HG03342 (cell line): ENCODE measurements at regions not wholly inside any gene's neighbourhood (a gene's known extent, or its start where the extent isn't known, plus 50 kb on each side); places are given as distances from the start of the nearest gene placed in this dataset.
"Not testable (repeated sequence)": the region's sequence is repeated elsewhere in the genome, so short reads cannot be mapped to it uniquely, and the experiment has no call there.

Experiments used
- ATAC-seq: cut with Tn5 transposase; IDR thresholded peaks from one replicate; pipeline ENCODE4 v1.9.1; 2021; ENCODE audit warnings: mild to moderate bottlenecking, moderate library complexity; ENCODE audit not compliant: unreplicated experiment

DNA sequence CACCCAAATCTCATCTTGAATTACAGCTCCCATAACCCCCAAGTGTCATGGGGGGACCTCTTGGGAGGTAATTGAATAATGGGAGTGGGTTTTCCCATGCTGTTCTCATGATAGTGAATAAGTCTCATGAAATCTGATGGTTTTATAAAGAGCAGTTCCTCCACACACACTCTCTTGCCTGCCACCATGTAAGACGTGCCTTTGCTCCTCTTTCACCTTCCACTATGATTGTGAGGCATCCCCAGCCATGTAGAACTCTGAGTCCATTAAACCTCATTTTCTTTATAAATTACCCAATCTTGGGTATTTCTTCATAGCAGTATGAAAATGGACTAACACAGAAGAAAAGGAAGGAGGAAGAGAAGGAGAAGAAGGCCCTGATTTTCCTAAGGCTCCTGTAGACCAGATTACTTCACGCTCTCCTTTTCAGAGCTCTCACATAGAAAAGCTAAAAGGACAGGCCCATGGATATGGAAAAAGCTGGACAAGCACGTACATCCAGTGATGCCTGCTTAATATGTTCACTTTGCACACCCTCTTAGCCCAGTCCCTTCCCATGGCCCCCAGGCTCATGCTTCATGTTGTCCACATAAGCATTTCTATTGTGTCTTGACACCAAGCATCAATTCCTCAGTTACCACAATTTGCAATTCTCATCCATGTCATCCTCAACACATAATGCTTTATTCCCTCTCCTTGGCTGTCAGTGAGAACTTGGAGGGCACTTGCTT lies 354.8 kb downstream of the CD83 start:
- ATAC-seq: no peak

DNA sequence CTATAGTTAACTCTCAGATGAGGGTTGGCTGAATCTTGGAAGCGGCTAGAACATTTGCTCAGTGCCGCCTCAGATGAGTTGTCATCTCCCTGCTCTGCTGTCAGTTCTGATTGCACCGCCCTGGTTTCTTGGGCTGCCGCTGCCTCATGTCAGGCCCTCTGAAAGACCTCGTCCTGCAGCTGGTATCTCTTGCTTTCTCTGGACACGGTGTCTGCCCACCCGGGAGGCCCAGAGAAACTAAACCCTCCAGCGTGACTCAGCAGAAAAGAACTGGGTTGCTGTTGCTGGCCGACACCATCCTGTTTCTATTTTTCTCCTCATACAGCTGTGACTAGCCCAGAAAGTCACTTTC lies 355.4 kb downstream of the CD83 start:
- ATAC-seq: no peak

GRCh38 chr6:14474816-14475215 lies 357.2 kb downstream of the CD83 start:
- ATAC-seq: no peak

GRCh38 chr6:14475306-14475705 lies 357.7 kb downstream of the CD83 start:
- no peak for ATAC-seq

GRCh38 chr6:14476793-14477531 lies 359.4 kb downstream of the CD83 start:
- no peak for ATAC-seq

- no peak for ATAC-seq
Measured at GRCh38 chr6:14477559-14477958, 360.0 kb downstream of the CD83 start.

GRCh38 chr6:14478381-14479225 lies 361.0 kb downstream of the CD83 start:
- no peak for ATAC-seq

- not testable (repeated sequence) for ATAC-seq
Measured at GRCh38 chr6:14481946-14482345, 364.4 kb downstream of the CD83 start.

DNA sequence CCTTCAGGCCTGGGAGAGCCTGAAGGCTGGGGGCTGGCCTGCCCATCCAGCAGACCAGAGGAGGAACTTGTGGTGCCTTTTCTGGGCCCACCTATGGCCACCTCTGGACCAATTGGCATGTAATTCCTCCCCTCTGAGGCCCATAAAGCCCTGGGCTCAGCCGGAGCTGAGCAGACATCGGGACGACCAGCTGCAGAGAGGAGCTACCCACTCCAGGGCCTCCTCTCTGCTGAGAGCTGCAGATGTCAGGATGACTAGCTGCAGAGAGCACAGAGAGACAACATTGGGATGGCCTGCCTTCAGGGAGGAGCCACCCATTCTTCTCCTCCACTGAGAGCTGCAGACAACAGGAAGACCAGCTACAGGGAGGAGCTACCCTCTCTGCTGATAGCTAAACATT lies 370.1 kb downstream of the CD83 start:
- ATAC-seq: no peak

GRCh38 chr6:14488180-14488579 lies 370.6 kb downstream of the CD83 start:
- ATAC-seq: no peak

DNA sequence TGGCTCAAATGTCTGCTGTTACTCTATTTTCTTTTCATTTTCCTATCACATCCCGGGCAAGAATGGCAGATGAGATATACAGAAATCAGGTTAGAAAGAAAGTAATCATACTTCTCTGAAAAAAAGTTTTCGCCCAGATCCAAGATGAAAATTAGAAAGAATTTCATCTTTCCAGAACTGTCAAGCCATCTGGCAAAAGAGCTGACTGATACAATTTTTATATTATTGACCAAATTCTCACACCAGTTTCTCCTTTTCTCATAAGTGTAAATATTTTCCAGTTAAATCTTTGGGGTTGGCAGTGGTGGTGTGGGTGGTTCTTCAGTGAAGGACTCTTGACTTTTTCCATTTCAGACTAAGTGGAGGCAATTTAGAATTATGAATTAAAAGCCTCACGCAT lies 371.9 kb downstream of the CD83 start:
- no peak for ATAC-seq

GRCh38 chr6:14498748-14499147 lies 381.2 kb downstream of the CD83 start:
- no peak for ATAC-seq

- ATAC-seq: no peak
Measured at GRCh38 chr6:14499309-14499708, 381.7 kb downstream of the CD83 start.

DNA sequence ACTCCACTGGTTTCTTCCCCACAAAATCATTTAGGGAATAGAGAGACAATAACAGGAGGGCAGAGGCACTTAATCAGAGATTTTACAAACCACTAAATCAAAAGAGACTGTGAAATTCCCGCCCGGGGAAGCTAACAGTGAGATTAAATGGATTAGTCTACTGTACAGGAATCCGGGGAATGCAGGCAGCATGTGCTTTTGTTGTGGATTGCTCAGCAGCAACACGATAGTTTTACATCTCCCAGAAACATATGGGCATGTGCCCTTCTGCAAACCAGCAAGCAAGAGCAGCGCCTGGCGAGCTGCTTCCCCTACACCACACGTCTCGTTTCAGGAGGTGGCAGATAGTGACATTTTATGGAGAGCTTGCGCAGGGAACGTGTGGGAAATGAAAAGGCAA lies 382.3 kb downstream of the CD83 start:
- no peak for ATAC-seq

DNA sequence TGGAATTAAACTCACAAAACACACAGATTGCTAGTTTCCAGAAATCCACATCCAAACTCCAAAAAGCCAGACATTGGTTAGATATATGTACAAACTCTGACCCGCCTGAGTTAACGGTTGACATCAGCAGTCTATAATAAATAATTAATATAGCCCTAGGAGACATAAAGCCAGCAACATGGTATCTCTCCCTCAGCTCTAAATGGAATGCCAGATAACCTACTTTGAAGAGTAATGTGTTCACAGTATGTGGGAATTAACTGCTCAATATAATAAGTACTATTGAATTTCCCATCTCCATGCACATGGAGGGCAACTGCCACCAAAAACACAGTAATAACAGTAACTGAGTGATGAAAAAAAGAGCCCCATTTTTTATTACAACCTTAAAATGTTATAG lies 383.2 kb downstream of the CD83 start:
- no peak for ATAC-seq

DNA sequence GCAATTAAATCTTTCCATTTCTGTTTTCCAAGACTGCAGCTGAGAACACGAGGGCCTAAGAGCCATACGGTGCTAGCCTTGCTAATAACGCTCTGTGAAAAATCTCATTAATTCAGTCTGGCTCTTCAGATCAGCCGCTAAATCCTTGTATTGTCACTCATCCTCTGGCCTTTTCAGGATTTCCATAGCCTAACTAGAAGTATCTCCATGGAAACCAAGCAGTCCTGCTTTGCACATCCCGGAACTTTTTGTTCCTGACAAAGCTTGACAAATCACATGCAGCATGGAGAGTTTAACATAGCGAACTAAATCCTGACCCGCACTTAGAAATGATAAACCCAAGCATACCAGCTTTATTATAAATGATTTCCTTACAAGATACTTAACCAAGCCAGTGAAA lies 383.7 kb downstream of the CD83 start:
- no peak for ATAC-seq

GRCh38 chr6:14501914-14502313 lies 384.3 kb downstream of the CD83 start:
- ATAC-seq: no peak

GRCh38 chr6:14502551-14502950 lies 385.0 kb downstream of the CD83 start:
- no peak for ATAC-seq

- no peak for ATAC-seq
Measured at GRCh38 chr6:14505401-14505800, 387.8 kb downstream of the CD83 start.

GRCh38 chr6:14506656-14507246 lies 389.2 kb downstream of the CD83 start:
- ATAC-seq: no peak

- no peak for ATAC-seq
Measured at GRCh38 chr6:14509120-14509519, 391.5 kb downstream of the CD83 start.
